SK-N-SH (cell line): ENCODE measurements at regions not wholly inside any gene's neighbourhood (a gene's known extent, or its start where the extent isn't known, plus 50 kb on each side); places are given as distances from the start of the nearest gene placed in this dataset.
"Not testable (repeated sequence)": the region's sequence is repeated elsewhere in the genome, so short reads cannot be mapped to it uniquely, and the experiment has no call there.

Experiments used
- CTCF ChIP-seq: fragments of 200-600 bp; sonication (generic); IDR thresholded peaks from 2 replicates; pipeline ENCODE4 v1.6.1; 2017; ENCODE audit warnings: antibody characterized with exemption, mild to moderate bottlenecking, moderate library complexity
- EP300 ChIP-seq, 2 experiments: IDR thresholded peaks; 2 replicates each; pipeline versions ENCODE4 v1.4.0 to v1.6.1; 2012; ENCODE audit warnings: borderline replicate concordance in 1 of 2, low read depth in 1 of 2, low read length in 1 of 2
- RCOR1 ChIP-seq: fragments of 150-350 bp; IDR thresholded peaks from 2 replicates; pipeline ENCODE4 v1.6.1; 2017; ENCODE audit warnings: antibody characterized with exemption, low read length

- TF ChIP-seq CTCF; RCOR1; EP300 (IDR thresholded peaks at IDR 0.05; ENCODE audit: borderline replicate concordance in 1 of 2, low read depth in 1 of 2, low read length in 1 of 2): not testable (repeated sequence)
These were observed 700.7 kb upstream of the NEGR1 start for GRCh38 chr1:72983011-72983410.
